DMS153 (cell line): ENCODE measurements at regions not wholly inside any gene's neighbourhood (a gene's known extent, or its start where the extent isn't known, plus 50 kb on each side); places are given as distances from the start of the nearest gene placed in this dataset.

Experiments used
- DNase-seq: peaks from one replicate; lab custom pipeline; 2025; lab: John Stamatoyannopoulos, UW

GRCh38 chr5:133686566-133686965 lies 74.2 kb upstream of the FSTL4 start:
- DNase-seq: no peak

DNA sequence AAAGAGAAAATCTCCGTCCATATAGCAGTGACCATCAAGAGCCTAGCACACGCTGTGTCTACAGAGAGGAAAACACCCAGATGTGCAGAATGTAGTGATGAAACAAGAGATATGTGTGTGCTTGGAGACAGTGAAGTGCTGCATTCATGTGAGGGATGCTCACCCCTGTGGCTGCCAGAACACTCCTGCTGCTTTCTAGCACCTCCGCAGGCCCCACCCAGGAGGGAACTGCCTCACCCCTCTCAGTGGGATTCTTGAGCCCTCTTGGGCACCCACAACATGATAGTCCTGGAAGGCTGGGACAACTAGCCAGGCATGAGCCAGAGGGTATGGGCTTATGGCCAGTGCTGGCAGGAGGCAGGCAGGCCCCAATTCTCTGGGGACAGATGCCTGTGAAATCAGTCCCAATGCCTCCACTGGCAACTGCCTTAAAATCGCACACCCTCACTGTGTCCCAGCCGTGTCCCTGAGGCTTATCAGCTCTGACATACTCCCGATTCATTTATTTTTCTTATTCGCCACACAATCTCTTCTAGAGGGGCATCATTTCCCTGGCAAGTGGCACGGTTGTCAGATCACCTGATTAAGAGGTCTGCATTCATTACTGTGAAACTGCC lies 73.2 kb upstream of the FSTL4 start:
- DNase-seq: no peak

DNA sequence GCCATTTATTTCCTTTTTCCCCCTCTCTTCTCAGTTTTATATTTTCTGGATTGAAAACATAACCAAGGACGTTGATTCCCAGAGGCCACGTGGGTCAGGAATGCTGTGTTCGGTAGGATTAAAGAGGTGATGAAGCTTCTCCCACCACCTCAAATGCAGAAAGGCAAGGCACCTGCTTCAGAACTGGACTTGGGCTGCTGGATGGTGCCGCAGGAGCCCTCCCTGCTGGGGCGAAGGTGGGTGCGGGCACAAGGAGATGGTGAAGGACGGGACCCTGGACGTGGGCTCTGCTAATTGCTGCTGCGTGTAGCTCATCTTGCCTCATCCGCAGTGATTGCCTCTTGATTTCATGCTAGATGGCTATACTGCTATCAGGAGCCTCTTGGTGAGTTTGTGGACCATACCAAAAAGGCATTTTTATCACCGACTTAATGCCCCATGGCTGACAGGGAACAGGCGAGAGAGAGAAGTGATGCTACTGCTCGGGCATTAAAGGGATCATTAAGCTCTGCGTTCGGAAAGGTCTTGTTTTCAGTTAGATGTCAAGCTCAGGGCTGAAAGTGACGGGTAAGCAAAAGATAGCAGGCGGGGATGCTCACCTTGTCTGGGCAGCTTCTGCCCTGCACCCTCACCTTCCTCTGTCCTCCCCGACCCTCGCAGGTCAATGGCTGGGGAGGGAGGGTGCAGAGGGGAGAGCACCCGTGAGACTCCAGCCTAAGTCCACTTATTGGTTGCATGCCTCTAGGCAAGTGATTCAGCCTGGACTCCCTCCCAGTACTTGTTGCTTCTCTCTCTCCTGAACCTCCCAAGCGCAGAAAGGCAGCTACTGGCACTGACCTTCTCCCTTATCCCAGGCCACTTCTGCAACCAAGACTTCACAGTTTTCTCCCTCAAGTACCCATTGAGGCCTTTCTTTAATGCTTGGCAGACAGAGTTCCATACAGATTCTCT lies 71.6 kb upstream of the FSTL4 start:
- no peak for DNase-seq

GRCh38 chr5:133682451-133682850 lies 70.1 kb upstream of the FSTL4 start:
- no peak for DNase-seq

- DNase-seq: no peak
Observed at GRCh38 chr5:133681896-133682295, 69.6 kb upstream of the FSTL4 start.

- no peak for DNase-seq
Observed at GRCh38 chr5:133680830-133681565, 68.7 kb upstream of the FSTL4 start.

- no peak for DNase-seq
Observed at GRCh38 chr5:133679534-133679933, 67.2 kb upstream of the FSTL4 start.

DNA sequence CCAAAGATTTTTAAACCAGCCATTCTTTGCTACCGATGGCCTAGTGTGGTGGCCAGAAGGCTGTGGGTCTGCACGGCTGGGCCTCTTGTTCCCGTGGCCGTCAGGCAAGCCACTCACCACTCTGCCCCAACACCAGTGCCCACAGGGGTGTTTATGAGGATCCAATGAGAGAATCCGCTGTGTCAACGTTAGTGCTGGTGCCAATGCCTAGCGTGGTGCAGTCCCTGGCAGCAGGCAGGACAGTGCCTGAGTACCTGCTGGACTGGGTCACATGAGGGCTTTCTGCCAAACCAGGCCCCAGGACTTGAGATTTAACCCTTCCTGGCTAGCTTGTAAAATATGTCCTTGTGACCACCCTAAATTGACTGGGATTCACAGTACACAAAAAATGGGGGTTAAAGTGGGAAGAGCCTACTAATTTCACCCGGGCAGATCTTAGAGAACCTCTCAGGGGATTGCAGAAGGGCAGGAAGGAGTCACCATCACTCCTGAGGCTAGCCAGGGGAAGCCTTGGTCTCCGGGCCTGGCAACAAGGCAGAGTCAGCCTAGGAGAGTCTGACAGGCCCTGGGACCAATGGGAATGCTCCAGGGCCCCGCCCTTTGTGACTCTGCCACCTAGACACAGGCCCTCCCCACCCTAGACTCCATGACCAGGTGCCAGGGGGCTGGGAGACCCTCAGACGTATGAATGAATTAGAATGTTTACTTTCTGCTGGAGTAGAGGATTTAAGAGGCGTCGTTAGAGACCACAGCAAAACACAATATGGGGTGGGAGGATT lies 63.2 kb upstream of the FSTL4 start:
- DNase-seq: no peak

DNA sequence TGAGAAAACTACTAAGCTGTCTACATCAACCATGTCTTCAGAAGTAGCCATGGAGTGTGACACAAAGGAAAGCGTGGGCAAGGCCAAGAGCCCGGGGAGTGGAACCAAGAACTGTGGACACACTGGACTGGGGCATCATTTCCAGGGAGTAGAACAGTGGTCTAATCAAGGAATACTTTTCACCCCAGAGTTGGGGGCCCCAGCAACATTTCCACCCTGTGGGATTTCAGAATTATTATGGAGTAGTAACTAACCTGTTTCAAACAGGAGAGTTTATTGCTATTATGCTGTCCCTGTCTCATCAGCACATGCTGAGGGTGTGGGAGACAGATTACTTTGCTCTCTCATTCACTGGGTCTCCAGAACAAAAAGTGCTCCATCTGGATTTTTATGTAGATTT lies 58.0 kb upstream of the FSTL4 start:
- no peak for DNase-seq

DNA sequence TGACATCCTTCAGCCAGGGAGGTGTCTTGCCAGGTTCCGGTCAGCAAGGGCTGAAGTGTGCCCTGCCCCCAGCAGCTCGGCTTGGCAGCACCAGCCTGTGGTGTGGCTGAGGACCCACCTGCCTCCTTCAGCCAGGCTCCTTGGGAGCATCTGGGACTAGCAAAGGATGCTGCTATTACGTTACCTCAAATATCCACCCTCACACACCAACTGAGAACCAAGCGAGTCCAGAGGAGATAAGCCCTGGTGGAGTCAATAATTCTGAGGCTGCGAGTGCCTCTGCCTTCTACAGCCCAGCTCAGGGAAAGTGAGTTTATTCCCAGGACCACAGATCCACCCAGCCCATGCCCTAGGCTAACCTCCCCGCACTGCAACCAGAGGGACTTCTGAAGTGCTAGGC lies 57.1 kb upstream of the FSTL4 start:
- no peak for DNase-seq

GRCh38 chr5:133668458-133668857 lies 56.1 kb upstream of the FSTL4 start:
- DNase-seq: no peak

DNA sequence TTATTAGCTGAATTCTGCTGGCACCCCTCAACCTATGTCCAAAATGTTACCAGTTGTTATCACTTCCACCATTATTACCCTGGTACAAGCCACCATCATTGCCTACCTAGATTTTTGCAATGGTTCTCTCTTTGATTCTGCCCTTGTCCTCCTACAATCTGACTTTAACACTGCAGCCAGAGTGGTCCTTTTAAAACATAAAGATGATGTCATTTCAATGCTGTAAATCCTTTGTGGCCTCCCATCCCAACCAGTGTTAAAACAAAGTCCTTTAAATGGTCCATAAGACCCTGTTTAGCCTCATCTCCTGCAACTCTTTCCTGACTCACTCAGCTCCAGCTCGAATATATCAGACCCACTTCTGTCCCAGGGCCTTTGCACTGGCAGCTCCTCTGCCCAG lies 54.9 kb upstream of the FSTL4 start:
- DNase-seq: no peak

GRCh38 chr5:133665571-133665970 lies 53.2 kb upstream of the FSTL4 start:
- no peak for DNase-seq

- no peak for DNase-seq
Observed at GRCh38 chr5:133664422-133664821, 52.1 kb upstream of the FSTL4 start.

DNA sequence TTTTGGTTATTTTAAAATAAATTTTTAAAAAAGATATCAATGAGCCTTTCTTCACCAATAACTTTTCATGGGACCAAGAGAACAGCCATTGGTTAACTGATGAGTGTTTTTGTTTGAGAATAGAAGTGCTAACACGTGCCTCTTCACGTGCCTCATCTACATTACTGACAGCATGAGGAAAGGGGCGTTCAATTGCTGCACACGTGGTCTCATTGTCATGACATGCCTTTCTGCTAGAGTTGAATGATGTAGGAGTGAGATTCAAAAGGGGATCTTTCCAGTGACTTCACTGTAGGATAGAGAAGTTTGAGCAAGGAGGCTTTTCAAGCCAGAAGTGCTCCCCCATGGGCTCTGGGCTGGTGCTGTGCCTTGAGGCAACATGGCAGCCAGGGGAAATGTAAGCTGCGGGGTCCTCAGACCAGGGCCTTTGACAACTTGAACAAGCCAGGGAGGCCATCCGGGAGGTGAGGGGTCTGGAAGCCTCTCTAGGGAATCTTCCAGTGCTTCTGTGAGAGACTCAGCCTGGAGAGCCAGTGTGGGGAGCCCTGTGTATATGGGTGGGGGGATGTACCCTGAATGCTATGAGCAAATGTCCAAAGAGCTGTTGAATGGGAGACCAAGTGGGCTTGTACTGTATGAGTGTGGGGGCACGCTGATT lies 51.2 kb upstream of the FSTL4 start:
- DNase-seq: no peak

- DNase-seq: no peak
Observed at GRCh38 chr5:133662578-133662977, 50.2 kb upstream of the FSTL4 start.
